ENCODE measurements at regions not wholly inside any gene's neighbourhood (a gene's known extent, or its start where the extent isn't known, plus 50 kb on each side); places are given as distances from the start of the nearest gene placed in this dataset.
"Not testable (repeated sequence)": the region's sequence is repeated elsewhere in the genome, so short reads cannot be mapped to it uniquely, and the experiment has no call there.

DNA sequence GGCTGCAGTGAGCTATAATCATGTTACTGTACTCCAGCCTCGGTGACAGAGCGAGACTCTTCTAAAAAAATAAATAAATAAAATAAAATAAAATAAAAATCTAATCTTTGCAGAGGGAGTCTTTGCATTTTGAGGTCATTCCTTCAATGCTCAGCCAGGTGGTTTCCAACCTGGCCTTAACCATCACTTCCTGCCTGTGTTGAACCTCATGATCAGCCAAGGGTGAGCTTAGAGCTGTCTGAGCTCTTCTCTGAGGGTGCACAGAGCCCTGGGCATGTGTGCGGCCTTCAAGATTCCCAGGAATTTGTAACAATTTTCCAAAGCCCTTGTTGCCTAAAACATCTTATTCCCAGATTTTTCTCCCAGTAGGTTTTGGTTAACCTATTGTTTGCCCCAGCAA lies 94.3 kb downstream of the KCNJ12 start:
- ATAC-seq = not testable (repeated sequence)

DNA sequence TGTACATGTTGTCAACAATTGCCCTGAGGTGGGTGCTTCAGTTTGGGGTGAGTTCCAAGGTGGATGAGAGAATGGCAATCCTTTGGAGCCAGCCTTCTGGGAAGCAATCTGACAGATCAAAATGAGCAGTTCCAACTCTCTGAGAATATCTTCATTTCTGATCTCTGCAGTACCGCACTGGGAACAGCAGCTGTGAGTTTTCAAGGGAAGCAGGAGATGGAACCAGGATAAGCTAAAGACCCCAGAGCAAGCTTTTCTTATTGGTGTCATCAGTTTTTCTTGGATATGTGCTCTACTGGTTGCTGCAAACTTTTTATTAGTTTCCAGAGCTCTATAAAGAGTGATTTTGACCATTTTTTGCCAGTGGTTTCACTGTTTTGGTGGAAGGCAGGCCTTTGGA lies 94.7 kb downstream of the KCNJ12 start:
- ATAC-seq = no peak

DNA sequence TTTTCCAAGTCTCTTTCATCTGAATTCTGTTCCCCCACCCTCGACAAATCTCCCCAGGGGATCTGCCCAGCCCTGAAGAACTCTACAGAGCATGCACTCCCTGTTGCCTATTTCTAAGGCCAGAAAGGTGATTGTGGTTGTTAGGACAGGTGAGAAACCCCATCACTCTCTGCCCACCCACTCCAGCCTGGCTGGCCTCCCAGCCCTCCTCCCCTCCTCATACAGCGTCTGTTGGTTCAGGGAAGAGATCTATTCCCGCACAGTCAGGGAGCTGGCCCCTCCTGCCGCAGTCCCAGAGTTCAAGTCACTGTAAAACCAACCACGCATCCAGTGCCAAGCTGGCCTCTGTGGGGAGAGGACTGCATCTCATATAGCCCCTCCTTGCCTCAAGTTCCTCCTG lies 98.7 kb downstream of the KCNJ12 start:
- ATAC-seq = no peak

DNA sequence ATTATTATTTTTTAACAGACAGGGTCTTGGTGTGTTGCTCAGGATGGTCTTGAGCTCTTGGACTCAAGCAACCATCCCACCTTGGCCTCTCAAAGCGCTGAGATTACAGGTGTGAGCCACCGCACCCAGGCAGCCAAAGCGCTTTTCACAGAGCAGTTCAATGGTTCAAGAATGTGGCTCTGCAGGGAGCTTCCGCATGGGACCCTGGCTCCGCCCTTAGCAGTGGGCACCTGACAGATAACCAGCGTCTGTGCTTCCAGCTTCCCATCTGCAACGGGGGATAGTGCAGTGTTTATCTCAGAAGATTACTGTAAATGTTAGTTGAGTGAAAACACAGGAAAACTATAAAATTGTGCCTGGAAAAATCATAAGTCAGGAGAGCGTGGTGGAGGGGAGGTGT lies 99.4 kb downstream of the KCNJ12 start:
- no peak for ATAC-seq

DNA sequence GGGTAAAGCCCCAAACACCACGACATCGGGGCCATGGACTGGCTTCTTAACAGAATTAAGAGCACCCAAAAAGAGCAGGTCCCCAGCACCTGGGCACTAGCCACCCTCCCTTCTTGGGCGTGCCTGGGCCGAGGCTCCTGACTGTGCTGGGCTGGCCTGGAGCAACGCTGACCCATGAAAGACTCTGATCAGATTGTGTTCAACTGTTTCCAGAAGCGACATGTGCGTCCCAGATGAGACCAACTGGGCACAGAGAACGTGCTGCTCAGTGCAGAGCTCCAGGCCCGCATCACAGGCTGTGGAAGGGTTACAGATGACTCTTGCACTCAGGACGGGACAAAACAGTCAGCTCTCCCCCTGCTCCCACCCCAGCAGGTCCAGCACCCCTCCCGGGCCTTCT lies 100.7 kb downstream of the KCNJ12 start:
- no peak for ATAC-seq

DNA sequence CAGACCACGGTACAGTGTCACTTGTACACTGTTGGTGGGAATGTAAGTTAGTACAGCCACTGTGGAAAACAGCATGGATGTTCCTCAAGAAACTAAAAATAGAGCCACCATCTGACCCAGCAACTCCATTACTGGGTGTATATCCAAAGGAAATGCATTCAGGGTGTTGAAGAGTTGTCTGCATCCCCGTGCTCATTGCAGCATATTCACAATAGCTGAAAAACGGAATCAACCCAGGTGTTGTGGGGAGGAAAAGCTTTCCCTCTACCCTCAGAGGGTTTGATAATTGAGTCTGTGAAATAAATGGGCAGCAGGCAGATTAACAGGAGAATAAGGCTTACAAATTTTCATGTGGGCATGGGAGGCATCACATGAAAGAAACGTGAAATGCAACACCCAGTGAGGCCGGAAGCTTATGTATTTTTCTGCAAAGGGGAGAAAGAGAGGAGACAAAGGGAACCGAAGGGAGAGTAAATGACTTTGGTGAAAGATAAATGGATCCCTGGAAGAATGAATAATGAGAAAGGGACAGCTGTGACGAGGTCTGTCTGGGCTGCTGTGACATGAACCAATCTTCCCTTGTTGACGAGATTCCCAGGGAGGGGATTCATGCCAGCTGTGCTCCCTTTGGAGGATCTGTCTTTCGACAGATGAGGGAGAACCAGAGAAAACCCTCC lies 106.2 kb downstream of the KCNJ12 start:
- ATAC-seq = no peak

DNA sequence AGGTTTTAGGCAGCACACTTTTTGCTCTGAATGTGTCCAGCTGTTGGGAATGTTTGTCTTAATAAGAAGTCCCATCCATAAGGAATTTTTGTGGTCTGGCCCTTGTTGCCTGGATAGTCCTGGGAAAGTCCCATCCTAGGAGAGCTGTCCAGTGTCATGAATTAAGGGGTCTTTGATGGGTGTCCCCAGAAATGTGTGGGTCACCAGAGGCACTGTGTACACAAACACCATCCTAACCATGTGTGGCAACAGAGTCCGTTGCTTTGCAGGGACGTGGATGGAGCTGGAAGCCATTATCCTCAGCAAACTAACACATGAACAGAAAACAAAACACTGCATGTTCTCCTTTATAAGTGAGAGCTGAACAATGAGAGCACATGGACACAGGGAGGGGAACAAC lies 111.9 kb downstream of the KCNJ12 start:
- not testable (repeated sequence) for ATAC-seq

DNA sequence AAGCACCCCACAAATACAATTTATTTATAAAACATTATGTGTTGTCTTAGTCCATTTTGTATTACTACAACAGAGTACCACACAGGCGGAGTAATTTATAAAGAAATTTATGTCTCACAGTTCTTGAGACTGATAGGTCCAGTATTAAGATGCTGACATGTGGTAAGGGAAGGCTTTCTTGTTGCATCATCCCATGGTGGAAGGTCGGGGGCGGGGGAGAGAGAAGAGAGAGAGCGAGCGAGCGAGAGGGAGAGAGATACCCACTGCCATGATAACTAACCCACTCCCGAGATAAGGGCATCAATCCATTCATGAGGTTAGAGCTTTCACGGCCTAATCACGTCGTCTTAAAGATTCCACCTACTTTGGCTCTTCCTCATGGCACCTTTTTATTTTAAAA lies 117.8 kb downstream of the KCNJ12 start:
- ATAC-seq = no peak

DNA sequence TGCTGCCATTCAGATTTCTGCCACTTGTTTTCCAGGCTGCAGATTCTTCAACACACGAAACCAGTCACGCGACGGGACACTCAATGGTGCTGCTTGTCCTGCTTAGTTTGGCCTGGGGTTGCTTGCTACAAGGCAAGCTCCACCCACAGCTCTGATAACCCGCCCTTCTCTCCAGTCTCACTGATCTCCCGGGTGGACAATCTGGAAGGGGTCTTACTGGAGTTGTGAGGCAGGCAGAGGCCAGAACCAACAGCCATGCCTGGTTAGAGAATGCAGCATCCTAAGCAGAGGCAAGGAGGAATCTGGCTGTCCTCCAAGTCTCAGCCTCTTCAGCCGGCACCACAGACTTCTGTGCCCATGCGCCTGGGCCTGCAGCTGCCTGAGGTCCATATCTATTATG lies 119.1 kb downstream of the KCNJ12 start:
- ATAC-seq = no peak

DNA sequence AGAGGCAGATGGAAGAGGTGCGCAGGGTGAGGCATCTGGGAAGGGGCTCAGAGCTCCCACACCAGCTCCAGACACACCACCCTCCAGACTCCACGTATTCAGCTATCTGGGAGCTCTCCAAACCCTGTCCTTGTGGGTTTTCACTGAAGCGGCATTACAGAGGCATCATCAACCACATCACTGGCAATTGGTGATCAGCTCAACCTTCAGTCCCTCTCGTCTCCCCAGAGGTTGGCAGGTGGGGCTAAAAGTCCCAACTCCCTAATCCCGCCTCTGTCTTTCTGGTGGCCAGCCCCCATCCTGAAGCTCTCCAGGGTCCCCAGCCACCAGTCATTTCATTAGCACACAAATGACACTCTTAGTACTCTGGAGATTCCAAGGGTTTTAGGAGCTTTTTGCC lies 123.9 kb downstream of the KCNJ12 start:
- ATAC-seq = no peak

DNA sequence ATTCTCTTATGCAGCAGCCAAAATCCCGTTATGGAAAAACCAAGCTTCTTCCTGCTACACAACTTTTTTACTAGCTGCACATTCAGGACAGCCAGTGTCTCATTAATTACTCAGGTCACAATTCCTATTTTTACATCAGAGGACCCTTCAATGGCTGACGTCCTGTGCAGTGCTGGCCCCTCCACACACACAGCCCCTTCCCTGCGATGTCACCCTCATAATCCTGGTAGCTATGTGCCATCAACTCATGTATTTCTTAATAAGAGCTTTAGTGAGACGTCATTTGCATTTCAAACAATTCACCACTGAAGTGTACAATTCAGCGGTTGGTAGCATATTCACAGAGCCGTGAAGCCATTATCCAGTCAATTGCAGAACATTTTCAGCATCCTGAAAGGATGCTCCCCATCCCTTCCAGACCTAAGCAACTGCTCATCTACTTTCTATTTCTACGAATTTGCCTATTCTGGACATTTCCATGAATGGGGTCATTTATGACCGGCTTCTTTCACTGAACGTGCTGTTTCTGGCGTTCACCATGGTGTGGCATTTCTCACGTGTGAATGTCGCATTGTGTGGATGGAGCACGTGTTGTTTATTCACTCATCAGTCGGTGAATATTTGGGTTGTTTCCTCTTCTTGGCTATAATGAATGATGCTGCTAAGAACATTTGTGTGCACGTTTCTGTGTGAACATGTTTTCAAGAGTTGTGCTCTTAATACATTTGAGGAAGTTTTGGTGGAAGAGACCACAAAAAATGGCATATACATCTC lies 126.0 kb downstream of the KCNJ12 start:
- not testable (repeated sequence) for ATAC-seq

DNA sequence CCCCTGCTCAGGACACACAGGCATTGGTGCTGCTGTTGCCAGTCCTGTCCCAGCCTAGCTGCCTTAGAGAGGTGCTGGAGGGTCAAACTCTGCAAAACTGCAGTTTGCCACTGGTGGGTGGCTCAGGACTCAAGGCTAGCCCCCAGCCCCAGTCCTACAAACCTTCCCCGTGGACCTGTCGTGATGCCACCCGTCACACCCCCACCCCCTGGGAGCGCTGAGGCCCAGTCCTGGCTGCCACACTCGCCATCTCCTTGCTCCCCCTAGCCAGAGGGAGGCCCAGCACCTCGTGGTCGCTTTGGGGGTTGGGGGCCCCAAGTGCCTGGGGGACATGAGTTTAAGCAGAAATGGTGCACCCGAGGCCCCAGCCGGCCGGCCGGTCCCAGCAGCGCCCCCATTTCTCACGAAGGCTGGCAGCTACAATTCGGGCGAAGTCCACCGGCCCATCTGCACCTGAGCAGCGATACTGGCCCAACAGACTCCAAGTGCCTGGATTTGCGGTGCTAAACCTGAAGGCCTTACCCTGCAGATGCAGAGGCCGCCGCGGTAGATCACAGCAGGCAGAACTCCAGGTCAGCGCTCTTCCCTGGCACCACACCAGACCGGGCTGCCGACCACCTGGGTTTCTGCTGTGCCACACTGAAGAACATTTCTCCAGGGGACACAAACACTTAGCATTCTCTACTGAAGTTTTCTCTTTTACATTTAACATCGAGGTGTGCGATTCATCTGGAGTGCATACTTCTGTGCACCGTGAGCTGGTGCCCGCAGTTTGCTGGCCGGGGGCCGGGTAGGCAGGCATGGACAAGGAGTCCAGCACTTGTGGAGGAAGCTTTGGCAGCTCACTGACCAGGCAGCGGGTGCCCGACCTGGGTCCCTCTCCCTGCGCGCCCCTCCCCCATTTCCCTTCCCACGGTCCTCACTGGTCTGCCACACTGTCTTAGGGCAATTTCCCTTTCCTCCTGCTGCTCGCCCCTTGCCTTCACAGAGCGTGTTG lies 130.0 kb downstream of the KCNJ12 start:
- ATAC-seq = no peak

DNA sequence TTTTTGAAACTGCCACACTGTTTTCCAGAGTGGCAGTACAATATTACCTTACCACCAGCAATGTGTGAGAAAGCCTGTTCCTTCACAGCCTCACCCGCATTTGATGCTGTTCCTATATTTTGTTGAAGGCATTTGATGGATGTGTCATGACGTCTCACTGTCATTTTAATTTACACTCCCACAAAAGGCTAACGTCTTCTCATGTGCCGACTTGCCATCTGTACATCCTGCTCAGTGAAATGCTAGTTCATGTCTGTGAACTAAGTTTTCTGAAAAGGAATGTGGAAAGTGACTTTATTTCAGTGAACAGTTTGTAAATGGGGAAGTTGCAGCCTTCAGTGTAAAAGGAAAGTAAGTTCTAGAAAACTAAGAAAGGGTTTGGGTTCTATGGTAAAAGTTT lies 131.6 kb downstream of the KCNJ12 start:
- not testable (repeated sequence) for ATAC-seq

DNA sequence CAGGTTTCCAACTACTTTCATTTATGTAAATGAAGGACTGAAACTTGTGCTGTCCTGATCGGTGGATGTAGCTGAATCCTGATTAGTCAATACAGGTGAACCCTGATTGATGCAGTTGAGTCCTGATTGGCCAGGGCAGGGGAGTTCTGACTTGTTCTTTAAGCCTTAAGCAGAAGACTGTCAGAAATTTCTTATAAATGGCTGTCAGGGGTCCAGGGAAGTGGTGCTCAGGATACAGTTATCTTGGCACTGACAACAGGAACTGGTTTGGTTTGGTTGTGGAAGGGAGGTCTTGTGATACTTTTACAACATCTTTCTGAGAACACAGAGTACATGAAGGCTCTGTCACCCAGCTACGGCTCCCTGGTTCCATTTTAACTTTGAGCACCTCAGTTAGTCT lies 132.1 kb downstream of the KCNJ12 start:
- no peak for ATAC-seq

DNA sequence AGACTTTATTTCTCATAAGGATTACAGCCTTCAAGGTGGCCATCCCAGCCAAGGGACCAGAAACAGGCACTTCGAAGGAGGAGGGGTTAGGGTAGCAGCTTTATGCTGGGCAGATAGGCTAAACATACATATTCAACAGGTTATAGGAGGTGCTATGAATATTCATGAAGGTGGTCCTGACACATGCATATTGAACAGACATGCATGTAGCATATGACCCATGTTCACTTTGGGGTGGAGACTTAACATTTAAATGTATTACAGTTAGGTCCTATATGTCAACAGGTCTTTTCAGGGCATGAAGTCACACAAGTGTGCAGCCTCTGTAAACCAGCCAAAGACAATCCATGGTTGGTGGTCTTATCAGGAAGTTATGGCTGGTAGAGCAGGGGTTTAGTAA lies 133.2 kb downstream of the KCNJ12 start:
- ATAC-seq = not testable (repeated sequence)

DNA sequence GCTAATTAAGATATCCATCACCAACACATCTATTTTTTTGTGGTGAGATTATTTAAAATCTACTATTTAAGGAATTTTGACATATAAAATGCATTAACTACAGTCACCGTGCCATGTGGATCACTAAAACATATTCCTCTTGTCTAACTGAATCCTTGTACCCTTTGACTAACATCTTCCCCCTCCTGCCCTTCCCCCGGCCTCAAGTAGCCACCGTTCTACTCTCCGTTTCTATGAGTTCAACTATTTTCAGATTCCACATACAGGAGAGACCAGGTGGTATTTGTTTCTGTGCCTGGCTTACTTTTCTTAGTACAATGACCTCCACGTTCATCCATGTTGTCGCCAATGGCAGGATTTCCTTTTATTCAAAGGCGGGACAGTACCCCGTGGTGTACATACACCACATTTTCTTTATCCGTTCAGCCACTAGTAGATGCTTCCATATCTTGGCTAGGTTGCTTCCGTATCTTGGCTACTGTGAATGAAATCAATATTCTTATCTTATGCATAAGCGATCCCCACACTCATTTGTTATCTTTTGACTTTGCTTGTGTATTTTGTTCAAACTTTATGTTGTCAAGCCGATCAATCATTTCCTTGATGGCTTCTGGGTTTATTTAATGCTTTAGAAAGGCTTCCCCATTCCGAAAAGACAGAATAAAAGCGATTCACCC lies 134.7 kb downstream of the KCNJ12 start:
- no peak for ATAC-seq

DNA sequence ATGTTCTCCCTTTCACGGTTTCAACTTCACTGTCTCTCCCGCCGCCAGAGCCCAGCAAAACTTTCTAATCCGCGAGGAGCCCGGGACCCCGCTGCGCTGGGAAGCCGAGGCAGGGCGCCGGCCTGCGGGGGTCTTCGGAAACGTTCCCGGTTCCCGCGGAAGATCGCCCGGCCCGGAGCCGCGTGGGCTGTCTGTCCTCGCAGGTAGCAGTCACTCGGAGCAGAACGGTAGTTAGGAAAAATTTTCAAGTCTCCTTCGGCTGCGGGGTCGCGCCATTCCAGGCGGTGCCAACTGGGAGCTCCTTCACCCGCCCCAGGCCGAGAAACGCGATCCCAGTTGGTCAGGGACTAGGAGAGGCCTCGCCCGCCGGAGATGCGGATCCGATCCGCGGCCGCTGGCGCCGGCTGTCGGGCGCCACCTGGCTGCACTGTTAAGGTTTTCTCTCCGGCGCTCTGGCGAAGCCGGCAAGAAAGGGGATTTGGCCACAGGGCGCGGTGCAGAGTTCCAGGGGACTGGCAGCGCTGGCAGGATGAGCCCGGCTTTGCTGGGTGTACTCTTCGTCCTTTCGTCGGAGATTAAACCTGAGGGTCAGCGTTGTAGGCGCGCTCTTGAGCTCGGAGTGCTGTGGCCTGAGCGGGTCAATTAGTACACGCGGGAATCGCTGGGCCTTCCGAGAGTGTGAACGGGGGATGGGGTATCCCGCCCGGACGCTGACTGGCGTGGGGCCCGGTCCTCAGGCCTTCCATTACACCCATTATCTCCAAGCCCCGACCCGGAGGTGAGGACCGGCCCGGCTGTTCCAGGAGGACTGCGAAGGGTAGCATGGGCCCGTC lies 135.4 kb downstream of the KCNJ12 start:
- peak; percentile 84 for ATAC-seq

DNA sequence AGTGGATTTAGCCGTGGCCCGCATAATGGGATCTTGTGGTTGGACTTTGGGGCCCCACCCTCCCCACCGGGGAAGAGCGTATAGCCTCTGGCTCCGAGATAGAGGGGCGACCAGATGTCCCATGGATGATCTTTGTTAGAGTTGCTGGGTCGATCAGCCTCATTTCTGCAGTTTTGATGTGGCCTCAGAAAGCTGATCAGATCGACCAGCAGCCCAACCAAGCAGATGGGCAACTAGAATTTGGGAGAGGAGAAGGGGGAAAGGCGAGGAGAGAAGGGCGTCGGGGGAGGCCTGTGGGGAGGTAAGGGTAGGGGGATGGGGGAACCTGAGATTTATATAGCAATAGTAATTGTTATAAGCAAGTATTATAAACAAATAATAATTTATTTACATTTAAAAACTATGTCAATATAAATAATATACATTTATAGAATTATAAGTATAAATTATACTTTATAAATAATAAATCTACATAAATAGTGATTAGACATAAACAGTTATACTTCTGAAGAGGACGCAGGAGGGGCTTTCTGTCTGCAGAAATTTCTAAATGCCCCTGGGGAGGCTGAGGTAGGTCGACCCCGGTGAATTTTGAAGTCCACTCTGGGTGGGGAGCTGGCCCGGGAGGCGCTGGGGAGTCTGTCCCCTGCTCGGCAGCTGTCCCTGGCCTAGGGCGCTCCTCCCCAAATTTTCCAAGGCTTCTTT lies 136.3 kb downstream of the KCNJ12 start:
- ATAC-seq = no peak

DNA sequence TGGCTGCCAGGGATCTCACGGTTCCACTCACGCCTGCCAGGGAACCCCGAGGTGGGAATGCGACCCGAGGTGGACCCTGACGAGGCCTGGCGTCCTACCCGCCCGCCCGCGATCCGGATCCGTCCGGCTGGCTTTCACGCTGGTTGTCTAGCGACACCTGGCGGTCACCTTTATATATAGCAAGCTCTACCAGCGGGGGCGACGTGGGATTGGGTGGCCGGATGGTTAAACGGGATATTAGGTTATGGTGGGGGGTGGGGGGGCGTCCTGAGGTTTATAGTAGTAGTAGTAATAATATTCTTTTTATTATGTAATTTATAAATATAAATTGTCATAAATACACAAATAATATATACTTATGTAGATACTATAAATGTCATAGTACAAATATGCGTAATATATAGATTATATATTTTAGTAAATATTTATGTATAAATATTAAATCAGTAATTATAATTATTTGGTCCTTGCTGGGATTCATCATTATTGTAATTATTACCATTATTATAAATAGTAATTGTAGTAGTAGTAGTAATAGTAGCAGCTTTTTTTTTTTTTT lies 136.9 kb downstream of the KCNJ12 start:
- peak; percentile 57 for ATAC-seq

DNA sequence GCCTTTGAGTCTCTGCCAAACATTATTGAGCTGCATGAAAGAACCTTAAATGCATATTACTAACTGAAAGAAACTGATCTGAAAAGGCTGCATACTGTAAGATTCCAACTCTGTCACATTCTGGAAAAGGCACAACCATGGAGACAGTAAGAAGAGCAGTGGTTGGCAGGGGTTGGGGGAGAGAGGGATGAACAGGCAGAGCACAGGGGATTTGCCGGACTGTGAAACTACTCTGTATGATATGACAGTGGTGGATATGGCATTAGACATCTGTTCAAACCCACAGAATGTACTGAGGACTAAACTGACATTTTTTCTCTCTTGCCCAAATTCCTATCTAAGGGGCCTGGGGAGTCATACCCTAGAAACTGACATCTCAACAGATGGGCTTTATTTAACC lies 138.4 kb downstream of the KCNJ12 start:
- not testable (repeated sequence) for ATAC-seq

All from esophagus mucosa (tissue), 1 donor.